Naive thymus-derived CD4-positive, alpha-beta T cell (primary cell): ENCODE measurements at regions not wholly inside any gene's neighbourhood (a gene's known extent, or its start where the extent isn't known, plus 50 kb on each side); places are given as distances from the start of the nearest gene placed in this dataset.

Source experiments
- ATAC-seq: fragments of 150-1000 bp; cut with Tn5 transposase; 2 replicates; pipeline ENCODE4 v1.10.0; 2021; ENCODE audit warnings: mild to moderate bottlenecking, moderate library complexity
- CTCF ChIA-PET: fragments of 350-600 bp; sonication (Branson Sonifier 250); formaldehyde crosslinking; loops from one replicate; lab custom pipeline; 2021; ENCODE audit warnings: antibody characterized with exemption; lab: Charles Lee
- POLR2A ChIA-PET: fragments of 350-600 bp; sonication (Branson Sonifier 250); formaldehyde crosslinking; loops from one replicate; lab custom pipeline; 2021; ENCODE audit warnings: antibody characterized with exemption, inconsistent platforms; lab: Charles Lee
- DNase-seq, 9 donors: peaks; one replicate each; pipeline versions ENCODE4 v3.0.0 to v3.0.0-alpha.2; 2020 to 2022; ENCODE audit warnings: mixed read lengths in 1 of 9
- H3K27ac ChIP-seq: one replicate; pipeline ENCODE4 v1.7.0; 2013; ENCODE audit warnings: mild to moderate bottlenecking, low read depth, low read length, moderate library complexity
- H3K27me3 ChIP-seq, 2 donors: one replicate each; pipeline ENCODE4 v1.7.0; 2013; ENCODE audit warnings: low read length in 2 of 2, mild to moderate bottlenecking in 2 of 2, moderate library complexity in 2 of 2; ENCODE audit not compliant: control insufficient read depth in 2 of 2, insufficient read depth in 2 of 2
- H3K36me3 ChIP-seq, 3 experiments: 1 replicate in 2 of 3; 2 replicates in 1 of 3; pipeline ENCODE4 v1.7.0; 2013; ENCODE audit warnings: low read length in 3 of 3, mild to moderate bottlenecking in 3 of 3, moderate library complexity in 1 of 3; ENCODE audit not compliant: insufficient read depth in 3 of 3, control insufficient read depth in 2 of 3
- H3K4me1 ChIP-seq, 2 donors: one replicate each; pipeline ENCODE4 v1.7.0; 2013; ENCODE audit warnings: low read length in 2 of 2, mild to moderate bottlenecking in 2 of 2, moderate library complexity in 1 of 2; ENCODE audit not compliant: control insufficient read depth in 2 of 2, insufficient read depth in 2 of 2
- H3K4me3 ChIP-seq: 2 replicates; pipeline ENCODE4 v1.7.0; 2013; ENCODE audit warnings: mild to moderate bottlenecking, low read length
- H3K9me3 ChIP-seq, 3 experiments: 1 replicate in 2 of 3; 2 replicates in 1 of 3; pipeline ENCODE4 v1.7.0; 2013; ENCODE audit warnings: low read length in 3 of 3; ENCODE audit not compliant: control insufficient read depth in 2 of 3
- H3K27ac Mint-ChIP-seq, 9 donors: one replicate each; pipeline ENCODE4 v1.8.0; 2020 to 2022; ENCODE audit warnings: mixed read lengths in 9 of 9, mild to moderate bottlenecking in 8 of 9, moderate library complexity in 5 of 9, inconsistent platforms in 2 of 9
- H3K27me3 Mint-ChIP-seq, 5 donors: one replicate each; pipeline ENCODE4 v1.8.0; 2021 to 2022; ENCODE audit warnings: mixed read lengths in 5 of 5, mild to moderate bottlenecking in 1 of 5
- H3K36me3 Mint-ChIP-seq, 5 donors: one replicate each; pipeline ENCODE4 v1.8.0; 2020 to 2022; ENCODE audit warnings: mixed read lengths in 5 of 5, mild to moderate bottlenecking in 3 of 5, inconsistent platforms in 1 of 5
- H3K4me1 Mint-ChIP-seq, 7 donors: one replicate each; pipeline ENCODE4 v1.8.0; 2020 to 2022; ENCODE audit warnings: mixed read lengths in 7 of 7, mild to moderate bottlenecking in 3 of 7, inconsistent platforms in 1 of 7
- H3K4me3 Mint-ChIP-seq, 10 donors: one replicate each; pipeline ENCODE4 v1.8.0; 2020 to 2022; ENCODE audit warnings: mild to moderate bottlenecking in 10 of 10, mixed read lengths in 10 of 10, moderate library complexity in 6 of 10, inconsistent platforms in 2 of 10
- H3K9me3 Mint-ChIP-seq, 11 donors: one replicate each; pipeline ENCODE4 v1.8.0; 2020 to 2022; ENCODE audit warnings: mixed read lengths in 11 of 11, mild to moderate bottlenecking in 4 of 11, inconsistent platforms in 1 of 11, moderate library complexity in 1 of 11
- intact Hi-C, 2 donors: fragments of 100-400 bp; cut with micrococcal nuclease; formaldehyde crosslinking; loops; one replicate each; pipeline ENCODE4 v1.15.1; 2023

DNA sequence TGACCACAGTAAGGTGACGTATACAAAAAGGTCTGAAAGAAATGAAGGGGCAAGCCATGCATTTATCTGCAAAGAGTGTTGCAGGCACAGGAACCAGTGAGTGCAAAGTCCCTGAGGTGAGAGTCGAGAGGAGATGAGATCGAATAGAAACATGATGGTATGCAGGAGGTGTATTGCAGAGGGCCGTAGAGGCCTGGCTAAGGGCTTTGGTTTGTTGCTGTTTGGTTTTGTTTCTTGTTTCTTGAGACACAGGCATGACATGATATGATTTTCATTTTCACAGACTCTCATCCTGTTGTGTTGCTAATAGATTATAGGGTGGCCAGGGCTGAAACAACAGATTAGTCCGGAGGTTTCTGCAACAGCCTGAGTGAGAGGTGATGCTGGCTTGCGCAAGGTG, 80.4 kb downstream of the HSPH1 start:
- Histone ChIP-seq H3K27ac (no peak overlapping the region), H3K27me3 (no peaks in the 10 kb centered on the region), H3K4me1 (no peaks in the 10 kb centered on the region), H3K4me3 (no peak overlapping the region), H3K36me3 (no peaks in the 10 kb centered on the region), H3K9me3 (no peaks in the 10 kb centered on the region)
- Mint-ChIP-seq H3K36me3 (peaks cover 0 to 6% (median 0%) of the 10 kb centered on the region in 5 donors), H3K4me1 (peaks cover 0 to 4% (median 0%) of the 10 kb centered on the region in 7 donors), H3K27me3 (peaks cover 7 to 32% (median 12%) of the 10 kb centered on the region in 5 donors), H3K9me3 (peaks cover 0 to 4% (median 0%) of the 10 kb centered on the region in 11 donors), H3K27ac (no peak overlapping the region), H3K4me3 (no peak overlapping the region)
- CTCF ChIA-PET: no interaction called here
- DNase-seq (no peak), ATAC-seq (no peak)
- intact Hi-C loops: no loop called here
- POLR2A ChIA-PET: no interaction called here

DNA sequence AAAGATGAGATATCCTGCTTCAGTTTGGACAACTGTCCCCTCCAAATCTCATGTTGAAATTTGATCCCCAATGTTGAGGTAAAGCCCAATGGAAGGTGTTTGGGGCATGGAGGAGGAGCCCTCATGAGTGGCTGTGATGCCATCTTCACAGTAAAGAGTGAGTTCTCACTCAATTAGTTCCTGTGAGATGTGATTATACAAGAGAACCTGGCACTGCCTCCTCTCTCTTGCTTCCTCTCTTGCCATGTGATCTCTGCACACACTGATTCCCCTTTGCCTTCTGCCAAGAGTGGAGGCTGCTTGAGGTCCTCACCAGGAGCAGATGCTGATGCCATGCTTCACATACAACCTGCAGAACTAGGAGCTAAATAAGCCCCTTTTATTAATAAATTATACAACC, 86.9 kb downstream of the HSPH1 start:
- no peak overlapping the region for H3K4me3 ChIP-seq
- H3K4me3 Mint-ChIP-seq: peak overlapping the region in 1 of 10 donors; percentile 21
- peaks cover 0 to 12% (median 10%) of the 10 kb centered on the region in 5 donors for H3K27me3 Mint-ChIP-seq
- no peak overlapping the region for H3K27ac ChIP-seq
- no peaks in the 10 kb centered on the region for H3K36me3 ChIP-seq
- H3K4me1 ChIP-seq: no peaks in the 10 kb centered on the region
- H3K9me3 ChIP-seq: no peaks in the 10 kb centered on the region
- H3K36me3 Mint-ChIP-seq: peaks cover 0 to 11% (median 0%) of the 10 kb centered on the region in 5 donors
- no peaks in the 10 kb centered on the region for H3K27me3 ChIP-seq
- DNase-seq (no peak), ATAC-seq (no peak)
- H3K9me3 Mint-ChIP-seq: peaks cover 0 to 8% (median 0%) of the 10 kb centered on the region in 11 donors
- ChIA-PET CTCF (no interaction called here), POLR2A (no interaction called here)
- H3K27ac Mint-ChIP-seq: peak overlapping the region in 1 of 9 donors; percentile 82
- intact Hi-C loops: loop anchor here in 1 of 2 donors (1.0 kb wide), 1 partner anchor 8 kb away; no protein-coding TSS in a partner anchor
- H3K4me1 Mint-ChIP-seq: peaks cover 0 to 10% (median 0%) of the 10 kb centered on the region in 7 donors

DNA sequence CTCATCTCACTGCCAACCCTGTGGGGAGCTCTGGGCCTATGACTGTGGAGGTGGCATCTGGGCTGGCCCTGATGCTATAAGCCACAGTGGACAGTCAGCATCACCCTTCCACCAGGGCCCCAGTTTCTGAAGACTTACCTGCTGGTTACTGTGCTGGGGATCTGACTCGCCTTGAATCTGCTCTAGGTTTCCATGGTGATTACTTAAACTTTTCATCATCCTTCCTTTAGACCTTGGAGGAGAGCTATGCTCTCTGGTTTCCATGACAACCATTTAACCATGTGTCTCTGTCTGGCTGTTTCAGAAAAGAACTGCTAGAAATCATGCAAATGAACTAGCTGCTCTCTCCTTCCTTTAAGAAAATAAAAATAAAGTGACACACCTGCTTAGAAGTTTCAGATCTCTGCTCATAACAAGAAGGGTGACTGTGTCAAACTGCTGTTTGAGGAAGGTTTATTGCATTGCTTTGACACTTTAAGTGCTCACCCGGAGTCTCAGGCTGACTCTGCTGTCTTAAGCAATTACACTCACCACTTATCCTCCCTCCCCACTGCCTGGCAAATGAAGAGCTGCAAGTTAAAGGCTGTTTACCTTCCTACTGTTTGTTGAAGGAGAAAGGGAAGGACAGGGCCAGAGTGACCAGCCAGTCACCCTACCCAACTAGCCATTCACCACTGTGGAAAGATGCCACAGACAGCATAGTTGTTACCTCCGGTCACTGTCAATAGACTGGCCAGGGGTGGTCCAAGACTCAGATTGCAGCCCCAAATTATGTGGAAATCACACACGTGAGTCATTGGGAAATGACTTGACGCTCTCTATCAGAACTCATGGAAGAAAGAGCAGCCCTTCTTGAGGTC, 87.6 kb downstream of the HSPH1 start:
- H3K9me3 ChIP-seq: no peaks in the 10 kb centered on the region
- ATAC-seq (no peak), DNase-seq (peak in 1 of 9 donors; percentile 43)
- Mint-ChIP-seq H3K4me3 (peak overlapping the region in 1 of 10 donors; percentile 43), H3K27ac (peak overlapping the region in 1 of 9 donors; percentile 82), H3K27me3 (peaks cover 0 to 12% (median 10%) of the 10 kb centered on the region in 5 donors), H3K36me3 (peaks cover 0 to 11% (median 0%) of the 10 kb centered on the region in 5 donors), H3K4me1 (peaks cover 0 to 10% (median 0%) of the 10 kb centered on the region in 7 donors), H3K9me3 (peaks cover 0 to 8% (median 0%) of the 10 kb centered on the region in 11 donors)
- ChIA-PET CTCF (interaction anchor here (0.8 kb wide), 1 partner anchor 11 kb away, joined by 3 read pairs; no protein-coding TSS in a partner anchor), POLR2A (no interaction called here)
- no peak overlapping the region for H3K4me3 ChIP-seq
- intact Hi-C loops: loop anchor here in 1 of 2 donors (1.0 kb wide), 2 partner anchors 8 to 30 kb away; no protein-coding TSS in a partner anchor
- no peaks in the 10 kb centered on the region for H3K4me1 ChIP-seq
- H3K36me3 ChIP-seq: no peaks in the 10 kb centered on the region
- no peaks in the 10 kb centered on the region for H3K27me3 ChIP-seq
- H3K27ac ChIP-seq: no peak overlapping the region

DNA sequence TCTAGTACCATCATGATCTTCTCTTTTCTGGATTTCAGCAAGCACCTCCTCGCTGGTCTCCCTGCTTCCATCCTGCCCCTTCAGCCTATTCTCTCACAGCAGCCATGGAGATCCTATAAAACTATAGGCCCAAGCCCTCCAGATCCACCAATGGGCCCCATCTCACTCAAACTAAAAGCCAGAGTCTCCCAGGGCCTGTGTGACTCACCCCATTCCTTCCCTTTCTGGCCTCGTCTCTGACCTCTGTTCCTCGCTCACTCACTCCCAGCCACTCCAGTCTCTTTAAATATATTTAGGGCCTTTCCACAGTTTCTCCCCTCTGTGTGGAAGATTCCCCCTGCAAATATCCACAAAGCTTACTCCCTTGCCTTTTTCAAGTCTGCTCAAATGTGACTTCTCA, 89.7 kb downstream of the HSPH1 start:
- peaks cover 0 to 10% (median 0%) of the 10 kb centered on the region in 7 donors for H3K4me1 Mint-ChIP-seq
- H3K36me3 Mint-ChIP-seq: peaks cover 0 to 10% (median 0%) of the 10 kb centered on the region in 5 donors
- ATAC-seq: no peak
- Histone ChIP-seq H3K9me3 (no peaks in the 10 kb centered on the region), H3K27ac (no peak overlapping the region), H3K36me3 (no peaks in the 10 kb centered on the region), H3K4me1 (no peaks in the 10 kb centered on the region), H3K27me3 (no peaks in the 10 kb centered on the region), H3K4me3 (no peak overlapping the region)
- peaks cover 0 to 11% (median 6%) of the 10 kb centered on the region in 5 donors for H3K27me3 Mint-ChIP-seq
- ChIA-PET CTCF (no interaction called here), POLR2A (no interaction called here)
- H3K27ac Mint-ChIP-seq: no peak overlapping the region
- H3K9me3 Mint-ChIP-seq: peaks cover 0 to 8% (median 0%) of the 10 kb centered on the region in 11 donors
- intact Hi-C loops: no loop called here
- no peak for DNase-seq
- H3K4me3 Mint-ChIP-seq: no peak overlapping the region

DNA sequence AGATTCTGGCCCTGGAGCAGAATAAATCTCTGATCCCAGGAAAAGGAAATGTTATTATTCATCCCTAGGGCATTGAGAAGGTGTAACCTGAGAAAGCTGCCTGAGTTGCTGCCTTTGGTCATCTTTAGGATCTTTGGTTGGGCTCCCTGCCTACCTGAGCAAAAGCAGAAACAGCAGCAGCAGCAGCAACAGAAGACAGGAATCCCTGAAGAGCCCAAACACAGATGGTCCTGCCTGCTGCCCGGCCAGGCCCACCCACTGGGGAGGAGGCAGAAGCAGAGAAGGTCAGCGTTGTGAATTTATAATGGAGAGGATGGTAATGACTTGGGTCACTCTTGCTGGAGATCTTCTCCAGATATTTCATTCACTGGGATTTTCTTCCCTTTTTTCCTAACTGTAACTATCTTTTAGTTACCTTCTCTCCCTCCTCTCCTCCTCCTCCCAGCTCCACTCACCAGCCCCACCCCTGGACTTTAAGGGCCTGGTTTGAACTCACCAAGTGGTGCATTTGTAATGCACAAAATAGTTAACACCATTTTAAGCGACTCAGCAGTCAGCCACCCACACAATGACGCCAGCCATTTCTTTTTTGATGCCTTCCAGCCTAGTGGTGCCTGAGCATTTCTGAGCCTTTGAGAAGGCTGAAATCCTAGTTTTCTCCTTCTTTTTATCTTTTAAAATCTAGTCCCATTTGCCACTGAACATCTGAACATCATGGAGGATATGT, 91.7 kb downstream of the HSPH1 start:
- Histone ChIP-seq H3K36me3 (no peaks in the 10 kb centered on the region), H3K27ac (no peak overlapping the region), H3K4me3 (no peak overlapping the region), H3K4me1 (no peaks in the 10 kb centered on the region), H3K27me3 (no peaks in the 10 kb centered on the region), H3K9me3 (no peaks in the 10 kb centered on the region)
- H3K9me3 Mint-ChIP-seq: no peaks in the 10 kb centered on the region
- ChIA-PET POLR2A (no interaction called here), CTCF (no interaction called here)
- peaks cover 0 to 1% (median 0%) of the 10 kb centered on the region in 5 donors for H3K36me3 Mint-ChIP-seq
- intact Hi-C loops: no loop called here
- no peak overlapping the region for H3K27ac Mint-ChIP-seq
- no peak overlapping the region for H3K4me3 Mint-ChIP-seq
- peaks cover 0 to 2% (median 0%) of the 10 kb centered on the region in 5 donors for H3K27me3 Mint-ChIP-seq
- H3K4me1 Mint-ChIP-seq: peaks cover 0 to 10% (median 0%) of the 10 kb centered on the region in 7 donors
- DNase-seq (no peak), ATAC-seq (no peak)

DNA sequence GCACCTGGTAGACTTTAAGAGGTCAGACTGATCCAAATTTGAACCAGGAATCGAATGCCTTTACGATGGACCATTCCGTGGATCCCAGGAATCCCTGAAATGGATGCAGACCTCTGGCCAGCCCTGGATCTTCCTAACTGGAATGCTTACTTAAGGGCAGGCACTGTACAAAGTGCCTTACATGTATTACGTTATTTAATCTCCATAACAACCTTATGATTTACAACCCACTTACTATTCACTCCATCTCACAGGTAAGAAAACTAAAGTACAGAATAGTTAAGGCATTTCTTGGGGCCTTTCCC, 93.6 kb downstream of the HSPH1 start:
- H3K27ac Mint-ChIP-seq: no peak overlapping the region
- H3K4me1 ChIP-seq: no peaks in the 10 kb centered on the region

More for the DNA sequence above, 93.6 kb downstream of the HSPH1 start:
- DNase-seq (no peak), ATAC-seq (no peak)
- H3K27me3 ChIP-seq: no peaks in the 10 kb centered on the region
- Mint-ChIP-seq H3K36me3 (peaks cover 0 to 7% (median 3%) of the 10 kb centered on the region in 5 donors), H3K9me3 (peaks cover 0 to 9% (median 0%) of the 10 kb centered on the region in 11 donors), H3K4me3 (no peak overlapping the region), H3K27me3 (peaks cover 0 to 14% (median 0%) of the 10 kb centered on the region in 5 donors), H3K4me1 (no peaks in the 10 kb centered on the region)
- no peaks in the 10 kb centered on the region for H3K9me3 ChIP-seq
- H3K36me3 ChIP-seq: no peaks in the 10 kb centered on the region
- POLR2A ChIA-PET: no interaction called here
- CTCF ChIA-PET: no interaction called here
- no peak overlapping the region for H3K4me3 ChIP-seq
- intact Hi-C loops: no loop called here
- no peak overlapping the region for H3K27ac ChIP-seq
